ENCODE measurements at regions not wholly inside any gene's neighbourhood (a gene's known extent, or its start where the extent isn't known, plus 50 kb on each side); places are given as distances from the start of the nearest gene placed in this dataset.

DNA sequence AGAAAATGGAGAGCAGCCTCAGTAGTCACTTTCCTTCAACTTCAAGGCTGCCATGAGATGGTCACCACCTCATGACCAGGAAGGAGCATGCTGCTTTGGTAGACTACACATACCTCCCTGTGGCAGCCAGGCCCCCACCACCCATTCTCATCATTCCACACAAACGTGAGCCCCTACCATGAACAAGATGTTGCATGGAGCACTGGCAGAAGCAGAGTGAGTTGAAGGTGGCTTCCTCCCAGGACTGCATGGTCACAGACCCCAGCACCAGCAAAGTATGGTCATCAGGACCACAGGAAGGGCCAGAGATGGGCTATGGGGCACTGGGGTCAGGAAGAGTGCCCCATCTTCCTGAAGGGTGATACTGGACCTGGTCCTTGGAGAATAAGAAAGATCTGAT lies 65.5 kb upstream of the FOXE1 start:
- Mint-ChIP-seq H3K4me1 (ENCODE audit: insufficient read depth, unreplicated experiment) (no peaks in the 10 kb centered on the region), H3K27ac (ENCODE audit: low read depth, unreplicated experiment) (no peak overlapping the region), H3K27me3 (ENCODE audit: insufficient read depth, unreplicated experiment) (no peaks in the 10 kb centered on the region), H3K9me3 (ENCODE audit: unreplicated experiment) (no peaks in the 10 kb centered on the region), H3K4me3 (ENCODE audit: unreplicated experiment) (no peak overlapping the region), H3K36me3 (ENCODE audit: insufficient read depth, unreplicated experiment) (peaks cover 5% of the 10 kb centered on the region)
- no TSS peak for BruUV-seq (replicated peaks)
- CTCF ChIA-PET = interaction anchor here (1.0 to 1.9 kb wide), 2 partner anchors 16 to 55 kb away, joined by 3 read pairs; no protein-coding TSS in a partner anchor
- intact Hi-C loops (cut with micrococcal nuclease) = no loop called here
- TF ChIP-seq, protein P1, sequence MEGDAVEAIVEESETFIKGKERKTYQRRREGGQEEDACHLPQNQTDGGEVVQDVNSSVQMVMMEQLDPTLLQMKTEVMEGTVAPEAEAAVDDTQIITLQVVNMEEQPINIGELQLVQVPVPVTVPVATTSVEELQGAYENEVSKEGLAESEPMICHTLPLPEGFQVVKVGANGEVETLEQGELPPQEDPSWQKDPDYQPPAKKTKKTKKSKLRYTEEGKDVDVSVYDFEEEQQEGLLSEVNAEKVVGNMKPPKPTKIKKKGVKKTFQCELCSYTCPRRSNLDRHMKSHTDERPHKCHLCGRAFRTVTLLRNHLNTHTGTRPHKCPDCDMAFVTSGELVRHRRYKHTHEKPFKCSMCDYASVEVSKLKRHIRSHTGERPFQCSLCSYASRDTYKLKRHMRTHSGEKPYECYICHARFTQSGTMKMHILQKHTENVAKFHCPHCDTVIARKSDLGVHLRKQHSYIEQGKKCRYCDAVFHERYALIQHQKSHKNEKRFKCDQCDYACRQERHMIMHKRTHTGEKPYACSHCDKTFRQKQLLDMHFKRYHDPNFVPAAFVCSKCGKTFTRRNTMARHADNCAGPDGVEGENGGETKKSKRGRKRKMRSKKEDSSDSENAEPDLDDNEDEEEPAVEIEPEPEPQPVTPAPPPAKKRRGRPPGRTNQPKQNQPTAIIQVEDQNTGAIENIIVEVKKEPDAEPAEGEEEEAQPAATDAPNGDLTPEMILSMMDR (IDR thresholded peaks at IDR 0.05; ENCODE audit: unreplicated experiment) = no peak
- DNase-seq (ENCODE audit: unreplicated experiment) = no peak
- POLR2A ChIA-PET = no interaction called here

DNA sequence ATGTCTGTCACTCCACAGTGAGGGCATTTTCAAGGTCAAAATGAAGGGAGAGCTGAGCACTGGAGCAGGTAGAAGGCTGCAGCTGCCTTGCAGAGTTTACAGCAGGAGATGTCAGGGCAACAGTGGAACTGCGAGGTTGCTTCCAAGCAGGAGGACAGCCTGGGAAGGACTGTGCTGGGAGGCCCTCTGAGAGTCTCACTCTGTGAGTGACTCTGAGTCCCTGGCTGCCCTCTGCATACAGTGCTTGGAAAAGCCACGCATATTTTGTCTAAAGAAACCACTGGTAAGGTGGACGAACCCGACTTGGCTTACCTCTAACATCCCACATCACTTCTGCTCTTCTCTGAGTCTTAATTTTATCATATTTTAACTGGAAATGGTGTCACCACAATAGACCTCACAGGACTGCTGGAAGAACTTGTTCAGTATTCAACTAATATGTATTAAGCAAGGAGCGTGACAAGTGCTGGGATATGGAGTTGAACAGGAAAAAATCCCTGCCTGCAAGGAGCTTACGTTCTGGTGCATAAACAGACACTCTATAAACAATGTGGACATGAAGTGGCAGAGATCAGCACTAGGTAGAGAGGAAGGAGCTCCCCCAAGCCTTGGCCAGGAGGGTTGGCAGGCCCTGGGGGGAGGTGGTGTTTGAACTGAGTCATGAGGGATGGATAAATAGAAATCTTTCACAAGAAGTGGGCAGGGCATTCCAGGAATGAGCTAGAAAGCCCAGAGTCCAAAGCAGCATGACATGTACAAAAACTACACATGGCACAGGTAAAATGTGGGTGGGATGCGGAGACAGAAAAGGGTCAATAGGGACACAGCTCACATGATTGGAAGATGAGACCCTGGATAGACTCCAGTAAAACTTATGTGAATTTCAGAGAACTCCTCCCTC lies 64.0 kb upstream of the FOXE1 start:
- Mint-ChIP-seq H3K4me3 (ENCODE audit: unreplicated experiment) (no peak overlapping the region), H3K9me3 (ENCODE audit: unreplicated experiment) (no peaks in the 10 kb centered on the region), H3K27me3 (ENCODE audit: insufficient read depth, unreplicated experiment) (no peaks in the 10 kb centered on the region), H3K36me3 (ENCODE audit: insufficient read depth, unreplicated experiment) (peaks cover 5% of the 10 kb centered on the region), H3K27ac (ENCODE audit: low read depth, unreplicated experiment) (no peak overlapping the region), H3K4me1 (ENCODE audit: insufficient read depth, unreplicated experiment) (no peaks in the 10 kb centered on the region)
- intact Hi-C loops (cut with micrococcal nuclease) = no loop called here
- TF ChIP-seq, protein P1 (IDR thresholded peaks at IDR 0.05; ENCODE audit: unreplicated experiment) = no peak
- DNase-seq (ENCODE audit: unreplicated experiment) = peak; percentile 77
- ChIA-PET CTCF (interaction anchor here (0.5 to 1.9 kb wide), 4 partner anchors 14 to 153 kb away, joined by 3 to 6 read pairs (median 3); no protein-coding TSS in a partner anchor), POLR2A (interaction anchor here (0.6 to 1.4 kb wide), 7 partner anchors 10 to 92 kb away, joined by 4 to 8 read pairs (median 4); partner anchors contain the start of gene XPA)
- no TSS peak for BruUV-seq (replicated peaks)

DNA sequence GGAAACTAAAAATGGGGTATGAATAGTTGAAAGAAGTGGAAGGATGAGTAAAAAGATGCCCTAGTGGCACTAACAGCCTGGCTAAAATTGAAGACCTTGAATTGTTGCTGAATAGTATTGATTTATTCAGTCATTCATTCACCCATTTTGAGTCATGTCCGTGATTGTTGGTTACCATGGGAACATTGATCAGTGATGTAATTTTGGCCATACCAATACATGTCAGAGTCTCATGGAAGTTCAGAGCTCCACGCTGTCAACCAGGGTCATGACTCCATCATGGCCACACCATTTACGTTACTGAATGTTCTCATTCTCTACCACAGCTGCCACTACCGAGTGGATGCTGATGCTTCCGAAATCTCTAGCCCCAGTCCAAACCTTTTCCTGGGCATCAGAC lies 62.5 kb upstream of the FOXE1 start:
- no TSS peak for BruUV-seq (replicated peaks)
- ChIA-PET POLR2A (interaction anchor here (0.7 kb wide), 1 partner anchor 93 kb away, joined by 3 read pairs; no protein-coding TSS in a partner anchor), CTCF (interaction anchor here (0.5 to 0.6 kb wide), 2 partner anchors 9 to 267 kb away, joined by 3 to 5 read pairs; no protein-coding TSS in a partner anchor)
- Mint-ChIP-seq H3K36me3 (ENCODE audit: insufficient read depth, unreplicated experiment) (peaks cover 5% of the 10 kb centered on the region), H3K27me3 (ENCODE audit: insufficient read depth, unreplicated experiment) (no peaks in the 10 kb centered on the region), H3K4me3 (ENCODE audit: unreplicated experiment) (no peak overlapping the region), H3K4me1 (ENCODE audit: insufficient read depth, unreplicated experiment) (no peaks in the 10 kb centered on the region), H3K9me3 (ENCODE audit: unreplicated experiment) (no peaks in the 10 kb centered on the region), H3K27ac (ENCODE audit: low read depth, unreplicated experiment) (no peak overlapping the region)
- DNase-seq (ENCODE audit: unreplicated experiment) = no peak
- intact Hi-C loops (cut with micrococcal nuclease) = no loop called here
- TF ChIP-seq, protein P1 (IDR thresholded peaks at IDR 0.05; ENCODE audit: unreplicated experiment) = no peak

DNA sequence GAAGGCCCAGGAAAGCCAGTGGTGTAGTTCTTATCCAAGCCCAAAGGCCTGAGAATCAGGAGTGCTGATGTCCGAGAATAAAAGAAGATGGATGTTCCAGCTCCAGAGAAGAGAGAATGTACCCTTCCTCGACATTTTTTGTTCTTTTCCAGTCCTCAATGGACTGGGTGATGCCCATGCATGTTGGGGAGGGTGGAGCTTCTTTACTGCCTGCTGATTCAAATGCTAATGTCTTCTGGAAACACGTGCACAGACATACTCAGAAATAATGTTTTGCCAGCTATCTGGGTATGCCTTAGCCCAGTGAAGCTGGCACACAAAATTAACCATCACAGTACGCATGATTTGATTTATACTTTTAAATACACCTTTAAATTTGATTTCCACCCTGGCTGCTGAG lies 61.5 kb upstream of the FOXE1 start:
- TF ChIP-seq, protein P1 (IDR thresholded peaks at IDR 0.05; ENCODE audit: unreplicated experiment) = no peak
- DNase-seq (ENCODE audit: unreplicated experiment) = no peak
- no TSS peak for BruUV-seq (replicated peaks)
- ChIA-PET POLR2A (interaction anchor here (0.7 to 1.1 kb wide), 2 partner anchors 14 to 910 kb away, joined by 3 to 4 read pairs; no protein-coding TSS in a partner anchor), CTCF (interaction anchor here (1.3 kb wide), 1 partner anchor 79 kb away, joined by 4 read pairs; no protein-coding TSS in a partner anchor)
- Mint-ChIP-seq H3K27ac (ENCODE audit: low read depth, unreplicated experiment) (no peak overlapping the region), H3K9me3 (ENCODE audit: unreplicated experiment) (no peaks in the 10 kb centered on the region), H3K27me3 (ENCODE audit: insufficient read depth, unreplicated experiment) (no peaks in the 10 kb centered on the region), H3K4me1 (ENCODE audit: insufficient read depth, unreplicated experiment) (no peaks in the 10 kb centered on the region), H3K36me3 (ENCODE audit: insufficient read depth, unreplicated experiment) (peaks cover 3% of the 10 kb centered on the region), H3K4me3 (ENCODE audit: unreplicated experiment) (no peak overlapping the region)
- intact Hi-C loops (cut with micrococcal nuclease) = no loop called here

Data from MCF 10A (cell line).